ENCODE measurements at regions not wholly inside any gene's neighbourhood (a gene's known extent, or its start where the extent isn't known, plus 50 kb on each side); places are given as distances from the start of the nearest gene placed in this dataset.

DNA sequence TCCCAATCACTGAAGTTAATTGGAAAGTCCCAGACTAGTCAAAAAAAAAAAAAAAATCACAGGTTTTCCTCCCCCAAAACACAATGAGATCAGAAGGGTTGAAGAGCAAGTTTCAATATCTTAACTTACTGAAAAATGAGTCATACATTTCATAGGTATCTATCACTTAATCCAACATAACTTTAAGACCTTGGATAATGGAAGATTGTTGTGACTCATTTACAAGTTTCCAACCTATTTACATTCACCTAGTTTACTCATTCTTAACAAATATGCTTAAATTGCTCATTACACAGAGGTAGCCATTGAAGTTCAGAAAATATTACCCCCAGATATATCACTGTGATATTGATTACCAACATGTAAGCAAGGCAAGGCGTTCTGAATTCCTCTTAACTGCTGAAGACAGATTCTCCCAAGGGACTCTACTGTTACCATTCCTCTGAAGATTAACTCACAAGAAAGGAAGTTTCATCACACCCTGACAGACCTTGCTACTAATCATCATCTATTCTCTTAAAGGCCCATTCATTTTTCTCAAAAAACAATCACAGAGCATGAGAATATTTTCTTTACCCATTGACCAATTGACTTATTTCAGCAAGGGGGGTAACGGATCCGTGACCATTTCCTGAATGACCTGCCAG lies 563.8 kb downstream of the TLE1 start:
- dilution Hi-C loops (cut with MboI; ENCODE audit: extremely low pct_ligation_motif_present, low sequenced_read_pairs), result no loop called here
- H3K4me3 ChIP-seq (ENCODE audit: control insufficient read depth in 2 of 3, extremely low read depth in 1 of 3, insufficient read depth in 2 of 3, low read depth in 1 of 3, low read length in 3 of 3), result no peak overlapping the region

GRCh38 chr9:81123526-81123925 lies 565.8 kb downstream of the TLE1 start:
- H3K36me3 ChIP-seq (ENCODE audit: control insufficient read depth in 2 of 2, extremely low read depth in 1 of 2, insufficient read depth in 2 of 2, low read length in 2 of 2), result no peaks in the 10 kb centered on the region
- H3K27ac ChIP-seq (ENCODE audit: control insufficient read depth, insufficient read depth, low read length), result no peak overlapping the region
- no peak overlapping the region for H3K9ac ChIP-seq (ENCODE audit: control insufficient read depth, extremely low read depth, insufficient read depth, low read length)
- H3K4me2 ChIP-seq (ENCODE audit: control insufficient read depth, extremely low read depth, insufficient read depth, low read depth, low read length), result no peak overlapping the region
- H3K79me2 ChIP-seq (ENCODE audit: control insufficient read depth, insufficient read depth, low read length), result no peaks in the 10 kb centered on the region
- no peak for TF ChIP-seq EZH2 (IDR thresholded peaks at IDR 0.05; ENCODE audit: low read length)
- TF ChIP-seq, protein P1, sequence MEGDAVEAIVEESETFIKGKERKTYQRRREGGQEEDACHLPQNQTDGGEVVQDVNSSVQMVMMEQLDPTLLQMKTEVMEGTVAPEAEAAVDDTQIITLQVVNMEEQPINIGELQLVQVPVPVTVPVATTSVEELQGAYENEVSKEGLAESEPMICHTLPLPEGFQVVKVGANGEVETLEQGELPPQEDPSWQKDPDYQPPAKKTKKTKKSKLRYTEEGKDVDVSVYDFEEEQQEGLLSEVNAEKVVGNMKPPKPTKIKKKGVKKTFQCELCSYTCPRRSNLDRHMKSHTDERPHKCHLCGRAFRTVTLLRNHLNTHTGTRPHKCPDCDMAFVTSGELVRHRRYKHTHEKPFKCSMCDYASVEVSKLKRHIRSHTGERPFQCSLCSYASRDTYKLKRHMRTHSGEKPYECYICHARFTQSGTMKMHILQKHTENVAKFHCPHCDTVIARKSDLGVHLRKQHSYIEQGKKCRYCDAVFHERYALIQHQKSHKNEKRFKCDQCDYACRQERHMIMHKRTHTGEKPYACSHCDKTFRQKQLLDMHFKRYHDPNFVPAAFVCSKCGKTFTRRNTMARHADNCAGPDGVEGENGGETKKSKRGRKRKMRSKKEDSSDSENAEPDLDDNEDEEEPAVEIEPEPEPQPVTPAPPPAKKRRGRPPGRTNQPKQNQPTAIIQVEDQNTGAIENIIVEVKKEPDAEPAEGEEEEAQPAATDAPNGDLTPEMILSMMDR (optimal IDR thresholded peaks at IDR 0.05 in 1 of 3, IDR thresholded peaks at IDR 0.05 in 1 of 3, conservative IDR thresholded peaks at IDR 0.05 in 1 of 3; ENCODE audit: extremely low read depth in 1 of 3, insufficient read depth in 2 of 3, low read length in 3 of 3), result no peak
- peaks cover 14% of the 10 kb centered on the region for H3K4me1 ChIP-seq (ENCODE audit: control insufficient read depth, extremely low read depth, insufficient read depth, low read length)
- H2AFZ ChIP-seq (ENCODE audit: control insufficient read depth, low read length), result no peak overlapping the region
- H3K4me3 ChIP-seq (ENCODE audit: control insufficient read depth in 2 of 3, extremely low read depth in 1 of 3, insufficient read depth in 2 of 3, low read depth in 1 of 3, low read length in 3 of 3), result no peak overlapping the region
- FAIRE-seq (no peak), DNase-seq (ENCODE audit: low read depth, low spot score) (no peak)
- H4K20me1 ChIP-seq (ENCODE audit: control insufficient read depth, extremely low read depth, insufficient read depth, low read length), result no peaks in the 10 kb centered on the region
- no peaks in the 10 kb centered on the region for H3K9me3 ChIP-seq (ENCODE audit: control insufficient read depth, low read depth, low read length)
- H3K9me1 ChIP-seq (ENCODE audit: control insufficient read depth, extremely low read depth, insufficient read depth, low read length), result no peaks in the 10 kb centered on the region
- H3K27me3 ChIP-seq (ENCODE audit: control insufficient read depth, extremely low read depth, insufficient read depth, low read length), result no peaks in the 10 kb centered on the region
- dilution Hi-C loops (cut with MboI; ENCODE audit: extremely low pct_ligation_motif_present, low sequenced_read_pairs), result no loop called here

More for the DNA sequence above, 563.8 kb downstream of the TLE1 start:
- H3K27me3 ChIP-seq (ENCODE audit: control insufficient read depth, extremely low read depth, insufficient read depth, low read length), result no peaks in the 10 kb centered on the region
- no peaks in the 10 kb centered on the region for H4K20me1 ChIP-seq (ENCODE audit: control insufficient read depth, extremely low read depth, insufficient read depth, low read length)
- peak overlapping the region; percentile 82 for H3K27ac ChIP-seq (ENCODE audit: control insufficient read depth, insufficient read depth, low read length)
- FAIRE-seq, result peak; percentile 73
- H3K36me3 ChIP-seq (ENCODE audit: control insufficient read depth in 2 of 2, extremely low read depth in 1 of 2, insufficient read depth in 2 of 2, low read length in 2 of 2), result no peaks in the 10 kb centered on the region
- H2AFZ ChIP-seq (ENCODE audit: control insufficient read depth, low read length), result peak overlapping the region; percentile 87
- H3K4me1 ChIP-seq (ENCODE audit: control insufficient read depth, extremely low read depth, insufficient read depth, low read length), result peaks cover 14% of the 10 kb centered on the region
- no peaks in the 10 kb centered on the region for H3K79me2 ChIP-seq (ENCODE audit: control insufficient read depth, insufficient read depth, low read length)
- no peak for TF ChIP-seq EZH2 (IDR thresholded peaks at IDR 0.05; ENCODE audit: low read length)
- TF ChIP-seq, protein P1 (optimal IDR thresholded peaks at IDR 0.05 in 1 of 3, IDR thresholded peaks at IDR 0.05 in 1 of 3, conservative IDR thresholded peaks at IDR 0.05 in 1 of 3; ENCODE audit: extremely low read depth in 1 of 3, insufficient read depth in 2 of 3, low read length in 3 of 3), result no peak
- no peaks in the 10 kb centered on the region for H3K9me3 ChIP-seq (ENCODE audit: control insufficient read depth, low read depth, low read length)
- H3K4me2 ChIP-seq (ENCODE audit: control insufficient read depth, extremely low read depth, insufficient read depth, low read depth, low read length), result peak overlapping the region; percentile 55
- H3K9ac ChIP-seq (ENCODE audit: control insufficient read depth, extremely low read depth, insufficient read depth, low read length), result no peak overlapping the region
- peak; percentile 75 for DNase-seq (ENCODE audit: low read depth, low spot score)
- H3K9me1 ChIP-seq (ENCODE audit: control insufficient read depth, extremely low read depth, insufficient read depth, low read length), result no peaks in the 10 kb centered on the region
